C4-2B (cell line): ENCODE measurements at regions not wholly inside any gene's neighbourhood (a gene's known extent, or its start where the extent isn't known, plus 50 kb on each side); places are given as distances from the start of the nearest gene placed in this dataset.

Source experiments
- ZFX ChIP-seq: fragments of 450-650 bp; IDR thresholded peaks from 2 replicates; pipeline ENCODE4 v1.6.1; 2017
- TF ChIP-seq, protein P1 (sequence below): fragments of 450-650 bp; conservative IDR thresholded peaks from 2 replicates; pipeline ENCODE4 v1.5.1; 2017; ENCODE audit warnings: mild to moderate bottlenecking

DNA sequence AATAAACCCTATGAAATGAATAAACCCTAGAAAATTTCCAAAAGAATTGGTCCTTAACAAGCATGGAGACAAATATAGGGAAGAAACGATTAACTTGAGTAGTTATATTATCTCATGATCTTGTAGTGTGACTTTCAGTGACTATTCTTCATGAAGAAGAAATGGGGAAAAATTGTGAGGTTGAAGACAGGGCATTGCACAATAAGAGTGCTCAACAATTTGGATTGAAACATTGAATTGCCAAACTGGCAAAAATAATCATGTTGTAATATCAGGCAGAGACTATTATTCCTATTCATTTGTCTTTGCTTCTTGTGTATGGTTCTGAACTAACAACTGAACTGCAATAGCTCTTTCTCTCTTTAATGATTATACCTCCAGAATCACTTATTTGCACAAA, 605.1 kb downstream of the PCDH7 start:
- TF ChIP-seq, protein P1, sequence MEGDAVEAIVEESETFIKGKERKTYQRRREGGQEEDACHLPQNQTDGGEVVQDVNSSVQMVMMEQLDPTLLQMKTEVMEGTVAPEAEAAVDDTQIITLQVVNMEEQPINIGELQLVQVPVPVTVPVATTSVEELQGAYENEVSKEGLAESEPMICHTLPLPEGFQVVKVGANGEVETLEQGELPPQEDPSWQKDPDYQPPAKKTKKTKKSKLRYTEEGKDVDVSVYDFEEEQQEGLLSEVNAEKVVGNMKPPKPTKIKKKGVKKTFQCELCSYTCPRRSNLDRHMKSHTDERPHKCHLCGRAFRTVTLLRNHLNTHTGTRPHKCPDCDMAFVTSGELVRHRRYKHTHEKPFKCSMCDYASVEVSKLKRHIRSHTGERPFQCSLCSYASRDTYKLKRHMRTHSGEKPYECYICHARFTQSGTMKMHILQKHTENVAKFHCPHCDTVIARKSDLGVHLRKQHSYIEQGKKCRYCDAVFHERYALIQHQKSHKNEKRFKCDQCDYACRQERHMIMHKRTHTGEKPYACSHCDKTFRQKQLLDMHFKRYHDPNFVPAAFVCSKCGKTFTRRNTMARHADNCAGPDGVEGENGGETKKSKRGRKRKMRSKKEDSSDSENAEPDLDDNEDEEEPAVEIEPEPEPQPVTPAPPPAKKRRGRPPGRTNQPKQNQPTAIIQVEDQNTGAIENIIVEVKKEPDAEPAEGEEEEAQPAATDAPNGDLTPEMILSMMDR = no peak
- TF ChIP-seq ZFX = no peak
